NCI-H774 (cell line): ENCODE measurements at regions not wholly inside any gene's neighbourhood (a gene's known extent, or its start where the extent isn't known, plus 50 kb on each side); places are given as distances from the start of the nearest gene placed in this dataset.
A peak's percentile ranks its signal among the peaks of the same experiment; 100 is the strongest.

ENCODE experiments used
- DNase-seq: peaks from one replicate; lab custom pipeline; 2025; lab: John Stamatoyannopoulos, UW

GRCh38 chr2:121095257-121096080 is 189.5 kb downstream of the TFCP2L1 start:
- DNase-seq = peak; percentile 72

- no peak for DNase-seq
Observed at GRCh38 chr2:121096611-121097010, 188.4 kb downstream of the TFCP2L1 start.

DNA sequence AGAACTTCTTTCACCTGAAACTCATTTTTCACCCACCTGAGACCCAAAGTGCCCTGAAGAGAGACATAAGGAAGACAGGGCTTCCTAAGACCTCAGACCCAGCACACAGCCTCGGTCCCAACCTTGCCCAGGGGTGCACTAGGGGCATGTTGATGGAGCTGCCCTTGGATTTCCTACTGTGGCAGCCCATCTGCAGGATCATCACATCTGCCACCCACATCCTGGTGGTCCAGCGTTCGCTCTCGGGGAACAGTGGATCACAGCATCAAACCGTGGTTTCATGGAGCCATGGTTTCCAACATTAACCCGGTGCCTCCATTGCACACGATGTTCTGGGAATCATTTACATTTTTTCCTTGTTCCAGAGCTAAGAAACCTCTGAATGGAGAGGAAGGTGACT is 186.4 kb downstream of the TFCP2L1 start:
- DNase-seq = no peak

- no peak for DNase-seq
Observed at GRCh38 chr2:121099329-121100290, 185.4 kb downstream of the TFCP2L1 start.

GRCh38 chr2:121101093-121101715 is 183.8 kb downstream of the TFCP2L1 start:
- no peak for DNase-seq

GRCh38 chr2:121102941-121103340 is 182.1 kb downstream of the TFCP2L1 start:
- no peak for DNase-seq

GRCh38 chr2:121103960-121104359 is 181.0 kb downstream of the TFCP2L1 start:
- DNase-seq = no peak

DNA sequence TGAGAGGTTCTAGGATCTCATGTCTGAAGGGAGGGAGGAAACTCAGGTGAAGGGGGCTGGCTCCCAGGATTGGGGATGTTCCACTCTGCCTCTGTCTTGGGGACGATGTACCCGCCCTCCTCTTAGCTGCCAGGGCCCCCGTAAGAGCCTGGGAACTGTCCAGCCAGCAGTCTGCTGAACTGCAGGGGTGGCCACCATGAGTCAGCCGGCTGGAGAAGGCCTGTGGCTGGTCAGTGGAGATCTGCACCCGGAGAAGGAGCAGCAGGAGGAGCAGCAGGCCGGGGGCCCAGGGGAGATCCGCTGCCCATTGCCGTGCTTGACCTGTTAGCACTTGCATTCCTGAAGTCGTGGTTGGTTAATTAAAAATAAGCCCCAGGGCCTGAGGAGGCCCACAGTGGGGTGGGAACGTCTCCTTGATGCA is 180.3 kb downstream of the TFCP2L1 start:
- no peak for DNase-seq

GRCh38 chr2:121110924-121111323 is 174.1 kb downstream of the TFCP2L1 start:
- DNase-seq = no peak

DNA sequence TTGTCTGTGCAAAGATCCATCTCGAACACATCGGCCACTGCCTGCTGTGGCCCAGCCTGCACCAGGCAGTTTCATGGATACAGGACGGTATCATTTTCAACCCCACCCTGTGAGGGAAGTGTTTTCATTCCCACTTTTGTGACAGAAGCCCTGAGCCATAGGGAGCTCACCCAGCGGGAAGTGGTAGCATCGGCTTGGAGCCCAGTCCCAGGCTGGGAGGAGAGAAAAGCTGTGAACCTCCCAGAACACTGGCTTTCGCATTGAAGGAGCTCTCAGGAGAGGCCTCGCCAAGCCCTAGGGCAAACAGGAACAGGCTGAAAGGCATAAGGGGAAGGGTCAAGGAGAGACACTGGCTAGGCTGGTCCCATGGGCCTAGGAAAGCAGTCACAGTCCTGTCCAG is 166.1 kb downstream of the TFCP2L1 start:
- DNase-seq = no peak

DNA sequence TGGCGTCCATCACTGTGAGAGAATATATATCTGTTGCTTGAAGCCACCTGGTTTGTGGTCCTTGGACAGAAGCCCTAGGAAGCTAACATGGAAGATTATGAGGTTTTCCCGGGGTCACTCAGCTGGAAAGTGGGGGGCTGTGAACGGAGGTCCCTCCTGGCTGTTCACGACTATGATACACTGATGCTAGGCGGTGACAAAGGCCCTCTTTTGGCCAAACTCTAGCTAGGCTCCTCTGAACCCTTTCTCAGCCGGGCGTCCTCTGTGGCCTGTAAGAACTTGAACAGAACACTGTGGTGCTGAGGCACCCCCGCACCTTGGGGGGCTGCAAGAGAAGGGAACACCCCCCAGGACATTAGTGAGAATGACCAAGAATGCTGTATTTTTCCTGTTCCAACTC is 164.6 kb downstream of the TFCP2L1 start:
- no peak for DNase-seq

DNA sequence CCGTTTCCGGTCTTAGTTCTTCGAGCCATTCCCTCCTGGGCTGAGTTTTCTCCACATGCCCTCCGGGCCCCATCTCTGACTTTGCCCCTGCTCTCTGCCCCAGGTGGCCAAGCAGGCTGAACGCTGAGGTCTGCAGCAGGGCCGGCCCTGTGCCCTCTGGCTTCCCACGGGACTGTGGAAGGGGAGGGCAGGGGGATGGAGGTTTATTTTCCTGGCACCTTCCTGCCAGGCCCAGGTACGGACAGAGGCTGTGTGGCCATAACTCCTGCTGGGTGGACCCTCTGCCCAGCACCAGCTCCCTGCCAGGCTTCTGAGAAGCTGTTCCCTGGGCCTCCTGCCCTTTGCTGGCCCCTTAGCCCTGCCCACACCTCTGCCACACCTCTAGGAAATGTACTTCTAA is 164.0 kb downstream of the TFCP2L1 start:
- no peak for DNase-seq

DNA sequence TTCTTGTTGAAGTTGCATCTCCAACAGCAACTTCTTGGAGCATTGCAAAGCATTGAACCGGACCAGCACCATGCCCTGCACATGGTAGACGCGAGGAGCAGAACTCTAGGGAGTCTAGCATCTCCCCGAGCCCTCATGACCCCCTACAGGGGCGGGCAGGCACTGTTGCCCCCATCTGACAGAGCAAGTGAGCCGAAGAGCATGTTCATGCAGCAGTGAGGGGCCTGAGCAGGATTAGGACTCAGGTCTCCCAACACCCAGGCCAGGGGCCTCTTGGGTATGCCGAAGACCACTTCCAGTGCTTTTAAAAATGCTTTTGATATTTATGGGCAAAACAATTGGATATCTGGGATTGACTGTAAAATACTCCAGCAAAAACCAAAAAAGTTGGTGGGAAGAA is 163.3 kb downstream of the TFCP2L1 start:
- no peak for DNase-seq

GRCh38 chr2:121123268-121123667 is 161.7 kb downstream of the TFCP2L1 start:
- DNase-seq = no peak

DNA sequence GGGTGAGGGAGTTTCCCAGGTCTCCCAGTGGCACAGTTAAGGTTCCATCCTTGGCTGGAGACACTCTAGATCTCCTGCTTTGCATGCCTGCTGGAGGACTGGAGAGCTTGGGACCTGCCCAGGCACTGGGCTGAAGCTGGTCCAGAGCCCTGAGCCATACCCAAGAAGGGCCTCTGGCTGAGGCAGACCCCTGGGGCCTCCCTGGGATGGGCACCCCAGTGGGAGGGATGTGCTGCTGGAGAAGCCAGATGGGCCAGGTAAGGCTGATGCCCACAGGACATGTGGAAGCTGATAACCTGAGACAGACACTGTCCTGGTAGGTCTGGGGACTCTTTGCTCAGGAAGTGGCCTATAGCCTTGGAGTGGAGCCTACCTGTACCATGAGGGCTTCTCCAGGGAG is 160.7 kb downstream of the TFCP2L1 start:
- DNase-seq = no peak

DNA sequence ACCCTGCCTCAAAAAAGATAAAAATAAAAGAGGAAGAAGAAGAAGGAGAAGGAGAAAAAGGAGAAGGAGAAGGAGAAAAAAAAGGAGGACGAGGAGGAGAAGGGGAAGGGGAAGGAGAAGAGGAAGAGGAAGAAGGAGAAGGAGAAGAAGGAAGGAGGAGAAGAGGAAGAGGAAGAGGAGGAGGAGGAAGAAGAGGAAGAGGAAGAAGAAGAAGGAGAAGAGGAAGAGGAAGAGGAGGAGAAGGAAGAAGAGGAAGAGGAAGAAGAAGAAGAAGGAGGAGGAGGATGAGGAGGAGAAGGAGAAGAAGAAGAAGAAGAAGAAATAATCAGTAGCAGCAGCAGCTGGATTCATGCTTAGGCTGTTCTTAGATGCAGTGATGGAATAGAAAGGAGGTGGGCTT is 159.7 kb downstream of the TFCP2L1 start:
- DNase-seq = no peak

DNA sequence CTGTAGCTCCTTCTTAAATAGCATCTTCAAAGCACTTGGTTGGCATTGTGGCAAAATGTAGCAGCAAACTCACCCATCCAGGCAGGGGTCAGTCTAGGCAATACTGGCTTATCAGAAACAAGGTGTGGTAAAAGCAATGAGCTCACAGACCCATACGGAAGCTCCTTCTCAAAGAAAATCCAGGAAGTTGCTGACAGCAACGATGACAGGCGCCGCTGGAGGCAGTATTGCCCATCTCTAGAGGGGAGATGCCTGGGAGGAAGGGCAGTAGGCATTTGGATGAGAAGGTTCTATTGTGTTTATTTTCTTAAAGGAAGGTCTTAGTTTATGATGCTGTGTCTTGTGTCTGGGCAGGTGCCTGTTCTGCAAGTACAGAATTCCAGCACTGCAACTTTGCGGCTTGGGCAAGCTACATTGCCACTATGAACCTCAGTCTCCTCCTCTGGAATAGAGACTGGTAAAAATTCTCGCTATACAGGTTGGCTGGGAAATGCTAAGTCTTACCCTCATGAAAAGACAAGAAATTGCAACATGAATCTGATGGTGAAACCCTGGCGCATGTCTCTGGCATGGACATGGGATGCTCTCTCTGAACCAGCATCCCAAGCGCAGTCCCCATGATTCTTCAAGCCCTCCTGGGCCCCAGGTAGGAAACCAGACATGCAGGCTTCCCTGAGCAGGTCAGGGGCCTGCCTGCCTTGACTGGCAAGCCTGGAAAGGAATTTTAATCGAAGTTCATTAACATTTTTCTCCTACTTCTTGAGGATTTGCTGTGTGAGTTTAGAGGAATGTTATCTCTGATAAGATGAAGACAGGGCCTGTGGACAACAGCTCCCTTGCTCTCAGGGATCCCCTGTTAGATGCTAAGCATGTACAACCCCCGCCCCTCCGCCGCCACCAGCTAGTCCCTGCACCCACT is 156.0 kb downstream of the TFCP2L1 start:
- DNase-seq = no peak

GRCh38 chr2:121129692-121130091 is 155.3 kb downstream of the TFCP2L1 start:
- DNase-seq = no peak

DNA sequence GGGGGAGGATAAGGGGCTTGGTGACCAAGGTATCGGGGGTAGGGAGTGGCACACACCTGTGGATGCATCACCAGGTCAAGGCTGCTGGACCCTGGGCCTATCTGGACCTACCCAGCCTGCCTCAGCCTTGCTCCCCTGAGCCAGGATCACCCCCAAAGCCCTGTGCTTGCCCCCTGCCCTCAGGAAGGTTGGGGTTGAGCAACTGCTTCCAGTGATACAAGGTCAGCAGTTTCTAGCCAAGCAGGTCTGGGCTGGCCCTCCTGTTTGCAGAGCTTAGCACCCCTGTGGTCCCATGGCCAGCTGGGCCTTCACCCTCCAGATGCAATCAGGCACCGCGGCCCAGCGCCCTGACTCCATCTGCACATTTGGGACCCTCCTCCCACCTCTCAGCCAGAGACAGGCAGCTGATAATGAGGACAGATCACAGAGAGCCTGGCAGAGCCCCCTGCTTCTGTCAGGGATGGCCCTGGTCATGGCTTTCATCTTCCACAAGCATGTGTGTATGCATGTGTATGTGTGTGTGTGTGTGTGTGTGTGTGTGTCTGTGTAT is 154.6 kb downstream of the TFCP2L1 start:
- DNase-seq = no peak

GRCh38 chr2:121131375-121131774 is 153.6 kb downstream of the TFCP2L1 start:
- DNase-seq = no peak
